C1 segment of cervical spinal cord (tissue), 14 donors: ENCODE measurements at regions not wholly inside any gene's neighbourhood (a gene's known extent, or its start where the extent isn't known, plus 50 kb on each side); places are given as distances from the start of the nearest gene placed in this dataset.

Source experiments
- DNase-seq, 14 donors: peaks; one replicate each; lab custom pipeline; 2025; lab: John Stamatoyannopoulos, UW

GRCh38 chr13:21817878-21818277 lies 147.0 kb downstream of the FGF9 start:
- DNase-seq: no peak

- no peak for DNase-seq
These were observed 151.2 kb downstream of the FGF9 start for GRCh38 chr13:21822029-21822428.

GRCh38 chr13:21823416-21823815 lies 152.5 kb downstream of the FGF9 start:
- no peak for DNase-seq

- DNase-seq: no peak
These were observed 153.1 kb downstream of the FGF9 start for GRCh38 chr13:21823949-21824348.

- no peak for DNase-seq
These were observed 154.3 kb downstream of the FGF9 start for GRCh38 chr13:21825186-21825585.

- DNase-seq: no peak
These were observed 154.9 kb downstream of the FGF9 start for GRCh38 chr13:21825801-21826200.

GRCh38 chr13:21826214-21827015 lies 155.5 kb downstream of the FGF9 start:
- no peak for DNase-seq

- DNase-seq: no peak
These were observed 160.9 kb downstream of the FGF9 start for GRCh38 chr13:21831654-21832324.

GRCh38 chr13:21833921-21834320 lies 163.0 kb downstream of the FGF9 start:
- no peak for DNase-seq

- DNase-seq: no peak
These were observed 163.6 kb downstream of the FGF9 start for GRCh38 chr13:21834521-21834920.

GRCh38 chr13:21837288-21837687 lies 166.4 kb downstream of the FGF9 start:
- no peak for DNase-seq

GRCh38 chr13:21837841-21838551 lies 167.1 kb downstream of the FGF9 start:
- DNase-seq: no peak

- no peak for DNase-seq
These were observed 175.7 kb downstream of the FGF9 start for GRCh38 chr13:21846605-21847004.

GRCh38 chr13:21849323-21849722 lies 178.4 kb downstream of the FGF9 start:
- DNase-seq: no peak

- no peak for DNase-seq
These were observed 179.4 kb downstream of the FGF9 start for GRCh38 chr13:21850013-21851006.

- no peak for DNase-seq
These were observed 181.2 kb downstream of the FGF9 start for GRCh38 chr13:21852043-21852442.

- no peak for DNase-seq
These were observed 182.9 kb downstream of the FGF9 start for GRCh38 chr13:21853779-21854178.

GRCh38 chr13:21868823-21869222 lies 197.9 kb downstream of the FGF9 start:
- DNase-seq: no peak

GRCh38 chr13:21871382-21871781 lies 200.5 kb downstream of the FGF9 start:
- DNase-seq: no peak

GRCh38 chr13:21871919-21872318 lies 201.0 kb downstream of the FGF9 start:
- DNase-seq: no peak

GRCh38 chr13:21872795-21873194 lies 201.9 kb downstream of the FGF9 start:
- DNase-seq: no peak
